ENCODE measurements at regions not wholly inside any gene's neighbourhood (a gene's known extent, or its start where the extent isn't known, plus 50 kb on each side); places are given as distances from the start of the nearest gene placed in this dataset.
"Not testable (repeated sequence)": the region's sequence is repeated elsewhere in the genome, so short reads cannot be mapped to it uniquely, and the experiment has no call there.

- no peaks in the 10 kb centered on the region for H3K4me1 ChIP-seq (ENCODE audit: control insufficient read depth, insufficient read depth, low read length)
- no peaks in the 10 kb centered on the region for H3K36me3 ChIP-seq (ENCODE audit: control insufficient read depth, insufficient read depth, low read length)
- in situ Hi-C loops (cut with MboI; ENCODE audit: low sequenced_read_pairs), result no loop called here
- CTCF ChIA-PET, result no interaction called here
- no peak for DNase-seq
- intact Hi-C loops (cut with micrococcal nuclease), result no loop called here
- H2AK5ac ChIP-seq (ENCODE audit: low read depth, low read length), result no peak overlapping the region
- no peak overlapping the region for H4K91ac ChIP-seq (ENCODE audit: insufficient read depth, low read depth, low read length)
- no peaks in the 10 kb centered on the region for H4K20me1 ChIP-seq (ENCODE audit: insufficient read depth, low read length)
- H2BK20ac ChIP-seq (ENCODE audit: low read depth, low read length), result no peak overlapping the region
- no peak overlapping the region for H2BK15ac ChIP-seq (ENCODE audit: low read depth, low read length)
- no peaks in the 10 kb centered on the region for H3K27me3 ChIP-seq (ENCODE audit: control insufficient read depth, insufficient read depth, low read length)
- H3K79me1 ChIP-seq (ENCODE audit: low read depth in 1 of 2, low read length in 2 of 2), result no peaks in the 10 kb centered on the region
- H3K4me3 ChIP-seq (ENCODE audit: insufficient read depth, low read depth, low read length), result no peak overlapping the region
- H2BK120ac ChIP-seq (ENCODE audit: low read depth, low read length), result no peak overlapping the region
- H3K4me2 ChIP-seq (ENCODE audit: low read depth, low read length), result no peak overlapping the region
- no peak overlapping the region for H3K56ac ChIP-seq (ENCODE audit: extremely low read depth, insufficient read depth, low read length)
- H2AFZ ChIP-seq (replicated peaks; ENCODE audit: low read length, poor library complexity), result no peak overlapping the region
- no peak for TF ChIP-seq POLR2A (IDR thresholded peaks at IDR 0.05; ENCODE audit: low read depth, low read length)
- TF ChIP-seq CHD1 (IDR thresholded peaks at IDR 0.05; ENCODE audit: low read depth, low read length), result no peak
- no peak for TF ChIP-seq BHLHE40 (IDR thresholded peaks at IDR 0.05; ENCODE audit: low read depth, low read length)
- TF ChIP-seq USF2 (IDR thresholded peaks at IDR 0.05; ENCODE audit: low read depth, low read length), result no peak
- no peak for TF ChIP-seq ELK1 (IDR thresholded peaks at IDR 0.05; ENCODE audit: borderline replicate concordance, low read depth, low read length)
- no peak for TF ChIP-seq RCOR1 (IDR thresholded peaks at IDR 0.05; ENCODE audit: insufficient replicate concordance, low read length)
- no peak overlapping the region for H3K9ac ChIP-seq (ENCODE audit: low read depth, low read length)
- no TSS peak for BruUV-seq (replicated peaks)
- H3K18ac ChIP-seq (ENCODE audit: low read depth, low read length), result no peak overlapping the region
- no peak overlapping the region for H2BK5ac ChIP-seq (ENCODE audit: low read depth, low read length, poor library complexity, severe bottlenecking)
- no peak overlapping the region for H3K23ac ChIP-seq (ENCODE audit: low read depth, low read length)
- H3K9me3 ChIP-seq (ENCODE audit: control insufficient read depth, insufficient read depth, low read length), result no peaks in the 10 kb centered on the region
- H3K14ac ChIP-seq (replicated peaks; ENCODE audit: low read depth, low read length), result no peak overlapping the region
- dilution Hi-C loops (cut with HindIII; ENCODE audit: low sequenced_read_pairs, unreplicated experiment), result no loop called here
- WGBS, 2 experiments (ENCODE audit: extremely low coverage in 2 of 2, insufficient read length in 1 of 2), result no CpG with 5 or more reads among the region's 5 CpGs
- no peak overlapping the region for H4K5ac ChIP-seq (ENCODE audit: low read depth, low read length)
- POLR2A ChIA-PET (ENCODE audit: unreplicated experiment), result no interaction called here
- H3K9me1 ChIP-seq (ENCODE audit: insufficient read depth, low read length), result no peaks in the 10 kb centered on the region
- no peak overlapping the region for H2AK9ac ChIP-seq (replicated peaks; ENCODE audit: low read depth, low read length, poor library complexity)
- H3K27ac ChIP-seq (ENCODE audit: insufficient read depth, low read length), result no peak overlapping the region
- H3K4ac ChIP-seq (ENCODE audit: low read depth, low read length), result no peak overlapping the region
- ATAC-seq (ENCODE audit: low read depth), result no peak
- no peak overlapping the region for H4K8ac ChIP-seq (ENCODE audit: low read depth in 2 of 2, low read length in 2 of 2)
Measured at GRCh38 chr13:80496721-80497397, 155.9 kb upstream of the SPRY2 start.

- H3K9me1 ChIP-seq (ENCODE audit: insufficient read depth, low read length); H3K79me1 ChIP-seq (ENCODE audit: low read depth in 1 of 2, low read length in 2 of 2); H3K14ac ChIP-seq (replicated peaks; ENCODE audit: low read depth, low read length); CTCF ChIA-PET; H4K5ac ChIP-seq (ENCODE audit: low read depth, low read length); H2BK5ac ChIP-seq (ENCODE audit: low read depth, low read length, poor library complexity, severe bottlenecking); H2BK20ac ChIP-seq (ENCODE audit: low read depth, low read length); DNase-seq; H3K18ac ChIP-seq (ENCODE audit: low read depth, low read length); H3K23ac ChIP-seq (ENCODE audit: low read depth, low read length); ATAC-seq (ENCODE audit: low read depth); intact Hi-C loops (cut with micrococcal nuclease); H4K8ac ChIP-seq (ENCODE audit: low read depth in 2 of 2, low read length in 2 of 2); H2AK9ac ChIP-seq (replicated peaks; ENCODE audit: low read depth, low read length, poor library complexity); H4K20me1 ChIP-seq (ENCODE audit: insufficient read depth, low read length); H2BK120ac ChIP-seq (ENCODE audit: low read depth, low read length); H3K4ac ChIP-seq (ENCODE audit: low read depth, low read length); H2BK15ac ChIP-seq (ENCODE audit: low read depth, low read length); BruUV-seq (replicated peaks); H3K36me3 ChIP-seq (ENCODE audit: control insufficient read depth, insufficient read depth, low read length); H3K4me3 ChIP-seq (ENCODE audit: insufficient read depth, low read depth, low read length); H3K27ac ChIP-seq (ENCODE audit: insufficient read depth, low read length); H3K4me2 ChIP-seq (ENCODE audit: low read depth, low read length); in situ Hi-C loops (cut with MboI; ENCODE audit: low sequenced_read_pairs); H4K91ac ChIP-seq (ENCODE audit: insufficient read depth, low read depth, low read length); H3K9ac ChIP-seq (ENCODE audit: low read depth, low read length); dilution Hi-C loops (cut with HindIII; ENCODE audit: low sequenced_read_pairs, unreplicated experiment); POLR2A ChIA-PET (ENCODE audit: unreplicated experiment); H3K4me1 ChIP-seq (ENCODE audit: control insufficient read depth, insufficient read depth, low read length); H2AFZ ChIP-seq (replicated peaks; ENCODE audit: low read length, poor library complexity); H3K9me3 ChIP-seq (ENCODE audit: control insufficient read depth, insufficient read depth, low read length); H3K56ac ChIP-seq (ENCODE audit: extremely low read depth, insufficient read depth, low read length); H2AK5ac ChIP-seq (ENCODE audit: low read depth, low read length); H3K27me3 ChIP-seq (ENCODE audit: control insufficient read depth, insufficient read depth, low read length): not testable (repeated sequence)
- WGBS, 2 experiments (ENCODE audit: extremely low coverage in 2 of 2, insufficient read length in 1 of 2), result 90% methylated on average over 14 of the region's 36 CpGs; no CpG with 5 or more reads in 1 of the 2 experiments
Measured at GRCh38 chr13:80490491-80490943, 149.6 kb upstream of the SPRY2 start.

Measured in IMR-90 (cell line).